Retina (tissue), 1 donor: ENCODE measurements at regions not wholly inside any gene's neighbourhood (a gene's known extent, or its start where the extent isn't known, plus 50 kb on each side); places are given as distances from the start of the nearest gene placed in this dataset.
A peak's percentile ranks its signal among the peaks of the same experiment; 100 is the strongest.
"Not testable (repeated sequence)": the region's sequence is repeated elsewhere in the genome, so short reads cannot be mapped to it uniquely, and the experiment has no call there.

Experiments used
- DNase-seq: peaks from one replicate; pipeline ENCODE4 v3.0.0-alpha.2; 2016

- no peak for DNase-seq
These were observed 912.2 kb downstream of the FLRT2 start for GRCh38 chr14:86442135-86442534.

DNA sequence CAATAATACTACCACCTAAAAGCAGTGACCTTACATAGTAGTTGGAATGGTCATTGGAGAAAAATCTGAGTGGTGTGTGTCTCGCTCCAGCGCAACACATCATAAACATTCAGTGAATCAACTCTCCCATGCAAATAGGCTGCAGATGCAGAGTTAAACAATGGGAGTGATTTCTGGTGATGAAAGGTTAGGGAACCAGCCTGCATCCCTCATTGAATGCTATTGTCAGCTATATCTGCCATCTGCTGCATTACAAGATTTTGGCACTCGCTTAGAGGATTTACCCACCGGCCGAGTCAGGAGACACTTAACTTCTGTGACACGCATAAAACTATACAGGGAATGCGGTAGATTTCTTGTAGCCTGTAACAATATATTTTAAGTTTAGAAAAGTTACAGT is 900.9 kb downstream of the FLRT2 start:
- DNase-seq = no peak

DNA sequence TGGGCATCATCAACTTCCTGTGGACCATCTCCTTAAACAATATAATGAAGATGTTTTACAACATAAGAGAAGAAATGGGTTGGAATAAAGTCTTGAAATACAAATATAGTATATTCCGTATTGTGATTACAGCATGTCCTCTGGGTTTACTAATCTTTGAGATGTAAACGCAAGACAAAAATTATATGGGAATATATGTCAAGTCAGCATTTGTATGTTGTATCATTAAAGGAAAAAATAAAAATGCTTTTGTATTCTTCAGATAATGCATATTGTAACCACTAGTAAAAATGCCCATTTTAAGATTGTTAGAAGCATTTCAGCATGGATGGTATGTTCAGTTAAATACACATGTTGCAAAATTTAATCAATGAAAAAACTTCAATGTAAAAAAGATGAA is 893.3 kb downstream of the FLRT2 start:
- no peak for DNase-seq

DNA sequence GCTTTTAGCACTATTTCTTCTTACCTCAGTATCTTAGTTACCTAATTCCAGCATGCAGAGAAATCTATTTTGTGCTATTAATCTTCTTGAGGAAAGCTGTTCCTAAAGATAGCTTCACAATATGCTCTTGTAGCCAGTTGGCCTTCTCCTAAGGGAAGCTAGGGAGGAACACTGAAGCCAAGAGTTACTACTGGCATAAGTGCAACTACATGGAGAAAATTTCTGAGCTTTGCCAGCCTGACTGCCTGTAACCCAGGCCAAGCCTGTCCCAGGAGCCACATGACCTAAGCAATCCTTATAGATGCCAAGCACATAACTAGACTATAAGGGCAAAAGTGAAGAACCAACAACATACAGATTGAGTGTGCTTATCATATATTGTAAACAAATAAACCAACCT is 890.2 kb downstream of the FLRT2 start:
- DNase-seq = no peak

- DNase-seq = no peak
These were observed 884.2 kb downstream of the FLRT2 start for GRCh38 chr14:86414146-86414545.

- peak; percentile 8 for DNase-seq
These were observed 875.2 kb downstream of the FLRT2 start for GRCh38 chr14:86404989-86405649.

DNA sequence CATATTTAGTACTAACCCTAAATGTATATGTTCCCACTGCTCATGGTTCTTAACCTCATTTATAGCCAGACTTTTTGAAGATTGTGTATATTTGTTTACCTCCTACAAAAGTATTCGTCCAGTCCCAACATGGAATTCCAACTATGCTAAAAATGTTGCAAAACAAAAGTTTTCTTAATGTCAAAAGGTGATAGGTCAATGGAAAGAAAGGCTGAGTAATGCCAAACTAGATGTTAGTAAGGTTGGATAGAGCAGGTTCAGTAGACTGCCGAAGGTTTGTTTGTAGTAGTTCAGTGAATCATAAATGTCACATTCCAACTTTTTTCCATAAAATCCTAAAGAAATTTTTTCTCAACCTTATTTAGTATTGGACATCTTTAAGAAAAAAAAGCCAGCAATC is 874.5 kb downstream of the FLRT2 start:
- no peak for DNase-seq

DNA sequence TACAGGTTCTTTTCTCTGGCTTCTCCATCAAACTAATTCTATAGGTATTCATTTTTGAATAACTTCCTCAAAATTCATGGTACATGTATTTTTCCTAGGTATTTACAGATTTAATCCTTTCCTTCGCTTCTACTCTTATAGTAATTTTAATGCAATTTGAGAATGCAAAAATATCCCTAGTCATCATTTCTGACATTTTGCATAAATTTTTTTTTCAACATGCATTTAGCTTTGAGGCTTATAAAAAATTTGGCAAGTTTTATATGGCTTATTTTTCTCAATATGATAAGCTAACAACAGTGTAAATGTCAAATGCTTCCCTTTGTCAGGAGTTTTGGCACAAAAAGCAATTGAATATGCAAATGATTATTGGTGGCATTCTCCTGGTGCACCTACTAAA is 872.6 kb downstream of the FLRT2 start:
- DNase-seq = no peak

DNA sequence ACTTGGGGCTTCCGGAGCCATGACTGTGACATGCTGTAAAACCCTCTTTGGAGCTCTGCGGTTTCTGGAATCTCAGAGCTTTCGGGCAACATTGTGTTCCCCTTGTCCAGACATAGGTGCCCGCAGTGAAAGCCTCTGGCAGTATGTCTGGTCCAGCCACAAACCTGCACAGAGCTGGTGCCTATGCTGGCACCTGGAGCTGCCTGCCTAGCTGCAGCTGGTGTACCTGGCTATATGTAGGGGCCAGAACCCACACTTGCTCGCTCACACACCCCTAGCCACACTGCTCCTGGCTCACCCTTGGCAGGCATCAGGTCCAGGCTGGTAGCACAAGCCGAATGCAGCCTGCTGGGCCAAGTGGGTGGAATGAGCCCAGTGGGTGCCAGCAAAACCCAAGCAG is 861.1 kb downstream of the FLRT2 start:
- no peak for DNase-seq

GRCh38 chr14:86388216-86388615 is 858.3 kb downstream of the FLRT2 start:
- DNase-seq = no peak

- DNase-seq = no peak
These were observed 843.9 kb downstream of the FLRT2 start for GRCh38 chr14:86373886-86374285.

GRCh38 chr14:86372402-86372801 is 842.5 kb downstream of the FLRT2 start:
- no peak for DNase-seq

GRCh38 chr14:86364634-86365033 is 834.7 kb downstream of the FLRT2 start:
- no peak for DNase-seq

DNA sequence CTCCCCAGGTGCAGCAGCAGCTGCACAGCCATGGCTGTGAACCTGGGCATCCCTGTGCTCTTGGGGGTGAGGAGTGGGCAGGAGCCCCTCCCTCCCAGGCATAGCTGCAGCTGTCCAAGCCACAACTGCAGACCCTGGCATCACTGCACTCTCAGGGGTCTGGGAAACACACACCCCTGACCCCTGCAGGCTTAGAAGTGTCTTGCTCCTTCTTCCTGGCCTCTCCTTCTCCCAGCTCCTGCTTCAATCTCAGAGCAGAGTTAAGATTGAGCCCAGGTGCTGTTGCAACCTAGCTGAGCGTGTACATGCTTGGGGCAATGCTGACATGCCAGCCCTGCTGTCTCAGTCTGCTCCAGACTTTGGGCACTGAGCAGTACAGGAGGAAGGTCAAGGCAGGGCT is 833.6 kb downstream of the FLRT2 start:
- no peak for DNase-seq

- DNase-seq = no peak
These were observed 833.1 kb downstream of the FLRT2 start for GRCh38 chr14:86363047-86363446.

- DNase-seq = peak; percentile 36
These were observed 827.9 kb downstream of the FLRT2 start for GRCh38 chr14:86357876-86358275.

DNA sequence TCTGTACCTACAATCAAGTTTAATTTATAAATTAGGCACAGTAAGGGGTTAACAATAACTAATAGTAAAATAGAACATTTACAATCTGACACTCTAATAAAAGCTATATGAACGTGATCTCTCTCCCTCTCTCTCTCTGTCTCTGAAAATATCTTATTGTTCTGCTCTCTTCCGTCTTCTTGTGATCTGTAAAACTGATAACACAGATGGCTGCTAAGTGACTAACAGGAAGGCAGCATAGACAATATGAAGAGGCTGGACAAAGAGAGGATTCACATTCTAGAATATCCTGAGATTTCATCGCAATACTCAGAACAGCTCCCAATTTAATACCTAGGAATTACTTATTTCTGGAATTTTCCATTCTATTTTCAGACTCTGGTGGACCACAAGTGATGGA is 827.2 kb downstream of the FLRT2 start:
- no peak for DNase-seq

- no peak for DNase-seq
These were observed 817.0 kb downstream of the FLRT2 start for GRCh38 chr14:86346818-86347384.

GRCh38 chr14:86334355-86334754 is 804.4 kb downstream of the FLRT2 start:
- no peak for DNase-seq

DNA sequence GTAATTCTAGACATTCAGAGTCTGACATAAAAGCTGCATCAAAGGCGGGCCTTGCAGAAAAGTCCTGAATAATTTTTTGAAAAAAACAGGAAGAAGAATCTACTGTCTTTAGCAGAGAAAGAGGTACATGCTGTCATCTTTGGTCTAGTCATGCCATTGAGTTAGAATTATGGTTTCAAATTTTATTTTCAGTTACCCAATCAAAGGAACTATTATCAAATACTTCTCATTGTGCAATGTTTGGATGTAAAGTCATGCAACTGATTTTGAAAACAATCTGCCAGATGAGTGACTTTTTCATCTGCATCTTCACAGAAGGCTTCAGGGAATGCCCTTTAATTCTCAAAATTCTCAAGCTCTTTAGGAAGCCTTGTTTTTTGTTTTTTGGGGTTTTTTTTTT is 803.5 kb downstream of the FLRT2 start:
- DNase-seq = no peak

DNA sequence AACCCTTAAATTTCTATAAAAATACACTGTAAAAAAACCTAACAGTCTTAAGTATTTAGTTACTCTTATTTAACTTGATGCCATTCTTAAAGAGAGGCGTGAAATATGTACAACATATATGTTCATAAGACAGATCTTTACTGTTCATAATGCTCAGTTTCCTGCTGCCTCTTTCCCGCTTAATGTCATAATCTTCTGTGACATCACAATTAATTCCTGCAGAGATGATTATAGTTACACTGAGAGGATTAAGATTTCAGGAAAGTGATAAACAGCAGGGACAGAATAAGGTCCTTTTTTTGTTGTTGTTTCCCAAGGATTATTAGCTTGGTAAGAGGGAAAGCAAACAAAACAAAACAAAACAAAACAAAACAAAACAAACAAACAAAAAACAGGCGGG is 801.4 kb downstream of the FLRT2 start:
- no peak for DNase-seq

DNA sequence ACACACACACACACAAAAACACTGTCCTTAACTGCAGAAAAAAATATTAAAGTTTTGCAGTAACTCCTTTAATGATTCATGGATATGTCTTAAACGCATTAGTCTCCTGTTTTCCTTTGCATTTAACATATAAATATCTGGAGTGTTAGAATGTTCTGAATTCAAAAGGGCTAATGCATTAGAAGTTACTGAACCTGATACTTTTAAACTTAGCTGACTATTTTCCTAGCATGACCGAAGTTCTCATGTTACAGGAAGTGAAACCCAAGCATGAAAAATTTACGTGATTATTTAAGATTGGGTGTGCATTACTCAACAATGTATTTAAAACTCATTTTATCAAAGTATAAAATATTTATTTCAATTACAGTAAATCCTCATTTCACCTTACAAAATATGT is 791.2 kb downstream of the FLRT2 start:
- DNase-seq = no peak

DNA sequence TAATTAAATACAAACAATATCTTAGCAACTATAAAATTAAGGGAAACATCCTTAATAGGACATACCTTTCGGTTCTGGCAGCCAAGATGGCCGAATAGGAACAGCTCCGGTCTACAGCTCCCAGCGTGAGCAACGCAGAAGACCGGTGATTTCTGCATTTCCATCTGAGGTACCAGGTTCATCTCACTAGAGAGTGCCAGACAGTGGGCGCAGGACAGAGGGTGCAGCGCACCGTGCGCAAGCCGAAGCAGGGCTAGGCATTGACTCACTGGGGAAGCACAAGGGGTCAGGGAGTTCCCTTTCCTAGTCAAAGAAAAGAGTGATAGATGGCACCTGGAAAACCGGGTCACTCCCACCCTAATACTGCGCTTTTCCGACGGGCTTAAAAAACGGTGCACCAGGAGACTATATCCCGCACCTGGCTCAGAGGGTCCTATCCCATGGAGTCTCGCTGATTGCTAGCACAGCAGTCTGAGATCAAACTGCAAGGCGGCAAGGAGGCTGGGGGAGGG is 782.3 kb downstream of the FLRT2 start:
- not testable (repeated sequence) for DNase-seq

DNA sequence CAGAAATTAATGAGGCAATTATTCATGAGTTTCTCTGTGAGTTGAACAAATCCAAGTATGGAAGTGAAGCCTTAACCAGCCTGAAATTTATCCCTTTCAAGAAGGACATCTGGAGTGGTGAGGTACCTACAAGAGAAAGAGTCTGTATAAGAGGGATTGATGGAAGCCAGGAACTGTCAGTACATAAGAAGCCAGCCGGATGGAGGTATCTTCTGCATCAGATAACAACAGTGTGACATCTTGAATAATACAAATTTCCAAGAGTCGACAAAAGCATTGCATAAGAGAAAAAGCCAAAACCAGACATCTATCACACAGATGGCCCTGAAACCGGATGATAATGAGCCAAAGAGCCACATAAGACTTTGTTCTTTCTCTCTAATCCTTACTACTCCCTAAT is 781.2 kb downstream of the FLRT2 start:
- no peak for DNase-seq

DNA sequence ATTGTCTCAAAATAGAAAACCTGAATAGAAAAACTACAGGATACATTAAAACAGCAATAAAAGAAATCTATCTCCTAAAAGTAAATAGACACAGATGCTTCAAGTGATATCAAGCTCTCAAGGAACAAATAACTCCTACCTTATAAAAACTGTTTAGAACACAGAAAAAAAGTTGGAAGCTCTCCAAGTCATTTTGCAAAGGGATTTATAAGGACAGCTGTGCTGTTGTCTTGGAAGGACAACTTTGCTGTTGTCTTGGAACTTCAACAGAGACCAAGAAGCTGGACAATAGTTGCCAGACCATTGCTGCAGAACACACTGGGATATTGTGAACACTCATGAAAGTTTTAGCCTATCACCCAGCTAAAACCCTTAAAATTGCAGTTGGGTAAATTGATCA is 780.7 kb downstream of the FLRT2 start:
- no peak for DNase-seq
